ENCODE measurements at regions not wholly inside any gene's neighbourhood (a gene's known extent, or its start where the extent isn't known, plus 50 kb on each side); places are given as distances from the start of the nearest gene placed in this dataset.
"Not testable (repeated sequence)": the region's sequence is repeated elsewhere in the genome, so short reads cannot be mapped to it uniquely, and the experiment has no call there.

DNA sequence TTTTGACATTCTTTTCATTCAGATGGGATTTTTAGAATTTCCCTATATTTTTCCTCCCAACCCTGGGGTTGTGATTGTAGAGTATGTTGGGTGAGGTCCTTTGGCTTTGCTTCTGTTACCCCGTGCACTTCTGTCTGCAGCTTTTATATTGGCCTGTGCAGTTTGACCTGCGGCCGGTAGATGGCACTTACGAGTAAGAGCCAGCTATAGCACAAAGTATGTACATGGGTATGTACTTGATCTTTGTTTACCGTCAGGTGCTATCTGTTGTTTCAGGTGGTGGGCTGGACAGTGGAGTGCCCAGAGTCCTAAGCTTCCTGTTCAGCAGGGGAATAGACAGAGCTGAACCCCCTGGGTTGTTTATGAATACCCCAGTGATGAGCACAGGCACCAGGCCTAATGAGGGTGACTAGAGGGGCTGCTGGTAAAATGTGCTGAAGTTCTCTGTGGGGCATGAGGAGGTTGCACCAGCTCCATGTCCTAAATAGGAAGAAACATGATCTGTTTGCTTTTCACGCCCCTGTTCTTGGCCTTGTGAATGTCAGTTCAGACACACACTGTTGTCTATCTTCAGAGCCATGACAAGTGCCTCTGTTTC is 58.9 kb upstream of the THUMPD2 start:
- ChIA-PET CTCF (interaction anchor here (0.6 to 1.1 kb wide), 7 partner anchors 14 to 417 kb away, joined by 3 to 5 read pairs (median 3); no protein-coding TSS in a partner anchor), POLR2A (ENCODE audit: low non-redundant PET) (no interaction called here)
- TF ChIP-seq, protein P1, sequence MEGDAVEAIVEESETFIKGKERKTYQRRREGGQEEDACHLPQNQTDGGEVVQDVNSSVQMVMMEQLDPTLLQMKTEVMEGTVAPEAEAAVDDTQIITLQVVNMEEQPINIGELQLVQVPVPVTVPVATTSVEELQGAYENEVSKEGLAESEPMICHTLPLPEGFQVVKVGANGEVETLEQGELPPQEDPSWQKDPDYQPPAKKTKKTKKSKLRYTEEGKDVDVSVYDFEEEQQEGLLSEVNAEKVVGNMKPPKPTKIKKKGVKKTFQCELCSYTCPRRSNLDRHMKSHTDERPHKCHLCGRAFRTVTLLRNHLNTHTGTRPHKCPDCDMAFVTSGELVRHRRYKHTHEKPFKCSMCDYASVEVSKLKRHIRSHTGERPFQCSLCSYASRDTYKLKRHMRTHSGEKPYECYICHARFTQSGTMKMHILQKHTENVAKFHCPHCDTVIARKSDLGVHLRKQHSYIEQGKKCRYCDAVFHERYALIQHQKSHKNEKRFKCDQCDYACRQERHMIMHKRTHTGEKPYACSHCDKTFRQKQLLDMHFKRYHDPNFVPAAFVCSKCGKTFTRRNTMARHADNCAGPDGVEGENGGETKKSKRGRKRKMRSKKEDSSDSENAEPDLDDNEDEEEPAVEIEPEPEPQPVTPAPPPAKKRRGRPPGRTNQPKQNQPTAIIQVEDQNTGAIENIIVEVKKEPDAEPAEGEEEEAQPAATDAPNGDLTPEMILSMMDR (conservative IDR thresholded peaks at IDR 0.05; ENCODE audit: low read depth) = peak; percentile 65
- DNase-seq (ENCODE audit: low spot score) = peak; percentile 35
- no peak overlapping the region for H3K27ac ChIP-seq

DNA sequence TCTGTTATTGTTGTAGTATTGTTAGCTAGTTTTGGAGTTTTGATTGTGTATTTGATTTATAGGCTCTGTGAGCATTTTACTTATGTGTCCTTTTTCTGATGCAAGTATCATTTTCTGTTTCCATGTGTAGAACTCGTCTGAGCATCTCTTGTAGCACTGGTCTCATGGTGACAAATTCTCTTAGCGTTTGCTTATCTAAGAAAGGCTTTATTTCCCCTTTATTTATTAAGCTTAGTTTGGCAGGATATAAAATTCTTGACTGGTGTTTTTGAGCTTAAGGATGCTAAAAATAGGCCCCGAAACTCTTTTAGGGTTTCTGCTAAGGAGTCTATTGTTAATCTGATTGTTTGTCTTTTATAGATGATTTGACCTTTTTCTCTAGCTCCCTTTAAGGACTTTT is 57.6 kb upstream of the THUMPD2 start:
- no peak for DNase-seq (ENCODE audit: low spot score)
- no peak overlapping the region for H3K27ac ChIP-seq
- ChIA-PET CTCF (interaction anchor here (1.1 kb wide), 1 partner anchor 39 kb away, joined by 4 read pairs; no protein-coding TSS in a partner anchor), POLR2A (ENCODE audit: low non-redundant PET) (interaction anchor here (0.6 kb wide), 1 partner anchor 707 kb away, joined by 3 read pairs; no protein-coding TSS in a partner anchor)
- TF ChIP-seq, protein P1 (conservative IDR thresholded peaks at IDR 0.05; ENCODE audit: low read depth) = no peak

DNA sequence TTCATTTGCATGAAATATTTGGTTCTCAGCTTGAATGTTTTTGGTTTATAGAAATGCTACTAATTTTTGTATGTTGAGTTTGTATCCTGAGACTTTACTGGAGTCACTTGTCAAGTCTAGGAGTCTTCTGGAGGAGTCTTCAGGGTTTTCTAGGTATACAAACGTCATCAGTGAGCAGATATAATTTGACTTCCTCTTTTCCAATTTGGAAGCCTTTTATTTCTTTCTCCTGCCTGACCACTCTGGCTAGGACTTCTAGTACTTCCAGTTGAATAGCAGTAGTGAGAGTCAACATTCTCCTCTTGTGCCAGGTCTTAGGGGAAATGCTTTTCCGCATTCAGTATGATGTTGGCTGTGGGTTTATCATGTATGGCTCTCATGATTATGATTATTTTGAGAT is 55.4 kb upstream of the THUMPD2 start:
- ChIA-PET POLR2A (ENCODE audit: low non-redundant PET) (no interaction called here), CTCF (no interaction called here)
- DNase-seq (ENCODE audit: low spot score) = no peak
- TF ChIP-seq, protein P1 (conservative IDR thresholded peaks at IDR 0.05; ENCODE audit: low read depth) = no peak
- H3K27ac ChIP-seq = no peak overlapping the region

DNA sequence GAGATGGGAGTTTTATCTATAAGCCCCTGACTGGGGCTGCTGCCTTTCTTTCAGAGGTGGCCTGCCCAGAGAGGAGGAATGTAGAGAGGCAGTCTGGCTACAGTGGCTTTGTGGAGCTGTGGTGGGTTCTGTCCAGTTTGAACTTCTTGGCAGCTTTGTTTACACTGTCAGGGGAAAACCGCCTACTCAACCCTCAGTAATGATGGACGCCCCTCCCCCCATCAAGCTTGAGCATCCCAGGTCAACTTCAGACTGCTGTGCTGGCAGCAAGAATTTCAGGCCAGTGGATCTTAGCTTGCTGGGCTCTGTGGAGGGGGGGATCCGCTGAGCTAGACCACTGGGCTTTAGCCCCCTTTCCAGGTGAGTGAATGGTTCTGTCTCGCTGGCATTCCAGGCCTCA is 51.6 kb upstream of the THUMPD2 start:
- POLR2A ChIA-PET (ENCODE audit: low non-redundant PET); H3K27ac ChIP-seq; DNase-seq (ENCODE audit: low spot score); CTCF ChIA-PET: not testable (repeated sequence)
